HG03039 (cell line): ENCODE measurements at regions not wholly inside any gene's neighbourhood (a gene's known extent, or its start where the extent isn't known, plus 50 kb on each side); places are given as distances from the start of the nearest gene placed in this dataset.

Source experiments
- ATAC-seq: cut with Tn5 transposase; IDR thresholded peaks from one replicate; pipeline ENCODE4 v1.9.1; 2021; ENCODE audit warnings: mild to moderate bottlenecking, moderate library complexity; ENCODE audit not compliant: unreplicated experiment

- ATAC-seq, result no peak
Observed at GRCh38 chr9:29701559-29701958, 2128.3 kb upstream of the C9orf72 start.

- ATAC-seq, result no peak
Observed at GRCh38 chr9:29701971-29702370, 2128.7 kb upstream of the C9orf72 start.

GRCh38 chr9:29714860-29715259, 2141.6 kb upstream of the C9orf72 start:
- no peak for ATAC-seq

GRCh38 chr9:29717631-29718030, 2144.3 kb upstream of the C9orf72 start:
- no peak for ATAC-seq

DNA sequence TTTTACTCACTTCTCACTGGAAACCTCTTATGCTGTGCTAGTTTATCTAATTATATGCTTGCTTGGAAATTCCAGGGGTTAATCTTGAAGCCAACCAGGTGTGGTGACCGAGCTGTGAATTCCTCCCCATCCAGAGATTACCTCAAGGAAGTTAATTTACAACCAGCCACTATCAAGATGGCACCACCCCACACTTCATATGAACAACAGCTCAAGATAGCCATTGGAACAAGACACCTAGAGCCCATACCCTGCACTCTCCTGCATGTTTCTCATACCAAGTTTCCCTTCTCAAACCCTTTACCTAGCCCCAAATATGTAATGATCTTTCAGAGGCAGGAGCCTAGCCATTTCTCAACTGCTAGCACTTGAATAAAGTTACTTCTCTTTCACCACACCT, 2156.9 kb upstream of the C9orf72 start:
- ATAC-seq, result no peak

DNA sequence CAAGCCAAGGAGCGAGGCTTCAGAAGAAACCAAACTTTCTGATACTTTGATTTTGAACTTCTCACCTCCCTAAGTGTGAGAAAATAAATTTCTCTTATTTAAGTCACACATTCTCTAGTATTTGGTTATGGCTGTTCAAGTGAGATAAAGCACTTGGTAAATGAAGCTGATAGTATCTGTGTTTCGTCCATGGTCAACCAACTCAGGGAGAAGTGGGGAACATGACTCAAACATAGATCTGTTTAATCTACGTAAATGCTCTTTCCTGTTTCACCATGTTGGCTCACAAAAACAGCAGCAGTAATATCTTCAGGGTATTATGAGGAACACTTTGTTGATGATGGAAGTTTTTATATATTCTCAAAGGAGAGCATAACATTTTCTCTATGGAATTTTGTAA, 2167.2 kb upstream of the C9orf72 start:
- ATAC-seq, result no peak

DNA sequence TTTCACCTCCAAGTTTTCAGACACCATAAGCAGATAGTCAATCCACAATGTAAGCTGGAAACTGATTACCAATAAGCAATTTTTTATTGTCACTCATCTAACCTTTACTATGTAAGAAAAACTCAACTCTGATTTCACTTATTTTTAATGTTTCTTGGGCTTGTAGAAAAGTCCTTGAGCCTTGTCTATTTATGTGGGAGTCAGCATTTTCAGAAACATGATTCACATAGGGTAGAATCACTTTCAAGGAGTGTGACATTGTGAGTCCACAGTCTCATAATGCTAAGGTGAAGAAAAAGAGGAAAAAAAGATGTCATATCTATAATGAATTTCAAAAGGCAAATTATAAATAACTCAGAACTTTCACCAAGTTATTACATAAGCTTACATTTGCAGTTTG, 2167.9 kb upstream of the C9orf72 start:
- no peak for ATAC-seq

DNA sequence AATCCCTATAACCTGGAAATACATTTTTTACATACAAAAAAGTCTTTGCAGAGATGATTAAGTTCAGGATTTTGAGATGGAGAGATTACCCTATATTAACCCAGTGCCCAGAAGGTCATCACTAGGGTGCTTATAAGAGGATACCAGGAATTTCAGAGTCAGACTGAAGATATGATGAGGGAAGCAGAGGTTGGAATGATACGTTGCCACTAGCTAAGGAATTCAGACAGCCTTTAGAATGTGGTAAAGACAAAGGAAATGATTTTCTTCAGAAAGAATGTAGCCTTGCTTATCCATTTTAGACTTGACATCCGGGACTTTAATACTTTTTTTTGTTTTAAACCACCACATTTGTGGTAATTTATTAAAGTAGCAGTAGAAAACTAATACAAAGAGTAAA, 2176.8 kb upstream of the C9orf72 start:
- ATAC-seq, result no peak

DNA sequence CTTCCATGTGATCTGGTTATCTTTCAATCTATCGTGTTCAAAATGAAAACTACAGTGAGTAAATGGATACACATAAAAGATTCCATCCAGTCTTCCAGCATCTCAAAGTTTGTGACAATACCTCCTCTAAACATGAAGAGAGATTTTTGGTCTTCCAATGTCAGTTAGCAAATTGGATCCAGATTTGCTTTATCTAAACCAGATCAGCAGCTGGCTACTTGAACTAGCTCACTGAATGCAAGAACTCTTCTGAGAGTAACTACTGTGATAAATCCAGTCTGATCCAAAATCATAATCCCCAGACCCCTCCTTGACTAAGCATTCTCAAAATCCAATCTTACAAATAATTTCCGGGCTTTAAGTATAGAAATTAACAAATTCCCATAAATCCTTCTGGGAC, 2177.9 kb upstream of the C9orf72 start:
- ATAC-seq, result no peak

GRCh38 chr9:29753638-29754037, 2180.4 kb upstream of the C9orf72 start:
- no peak for ATAC-seq

DNA sequence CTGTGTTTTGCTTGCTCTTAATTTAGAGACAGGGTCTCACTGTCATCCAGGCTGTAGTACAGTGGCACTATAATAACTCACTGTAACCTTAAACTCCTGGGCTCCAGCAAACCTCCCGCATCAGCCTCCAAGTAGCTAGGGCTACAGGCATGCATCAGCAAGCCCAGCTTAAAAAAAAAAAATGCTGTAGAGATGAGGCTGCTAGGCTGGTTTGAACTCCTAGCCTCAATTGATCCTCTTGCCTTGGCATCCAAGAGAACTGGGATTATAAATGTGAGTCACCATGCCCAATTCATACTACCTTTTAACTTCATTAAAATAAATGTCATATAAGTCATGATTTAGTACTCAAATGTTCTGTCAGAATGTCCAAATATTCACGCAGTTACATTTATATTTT, 2195.7 kb upstream of the C9orf72 start:
- ATAC-seq, result no peak

GRCh38 chr9:29773676-29774075, 2200.4 kb upstream of the C9orf72 start:
- ATAC-seq, result peak; percentile 53

GRCh38 chr9:29775491-29775890, 2202.2 kb upstream of the C9orf72 start:
- ATAC-seq, result no peak

DNA sequence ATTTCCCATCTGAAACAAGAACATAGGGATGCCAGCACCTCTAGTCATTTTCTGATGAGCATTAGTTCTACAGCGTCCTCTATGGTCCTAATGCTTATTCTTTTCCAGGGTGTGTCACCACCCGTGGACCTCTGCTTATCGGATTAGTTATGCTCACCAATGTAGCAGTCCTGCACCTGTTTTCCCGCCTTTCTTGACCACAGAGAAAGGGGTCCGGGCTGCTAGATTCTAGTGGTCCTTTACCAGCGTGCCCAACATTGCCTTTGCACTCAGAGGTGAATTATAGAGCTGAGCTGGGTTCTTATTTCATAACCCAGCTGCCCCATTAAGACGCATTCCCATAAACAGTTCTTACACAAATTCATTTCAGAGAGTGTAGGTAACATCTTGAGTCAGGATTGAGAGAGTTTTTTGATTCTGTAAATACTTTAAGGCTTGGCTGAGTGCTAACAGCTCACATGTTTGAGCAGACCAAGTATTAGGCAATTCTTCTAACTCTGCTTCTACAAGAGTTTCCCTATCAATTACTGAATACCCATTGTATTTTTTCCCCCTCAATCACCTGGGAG, 2205.1 kb upstream of the C9orf72 start:
- ATAC-seq, result no peak

DNA sequence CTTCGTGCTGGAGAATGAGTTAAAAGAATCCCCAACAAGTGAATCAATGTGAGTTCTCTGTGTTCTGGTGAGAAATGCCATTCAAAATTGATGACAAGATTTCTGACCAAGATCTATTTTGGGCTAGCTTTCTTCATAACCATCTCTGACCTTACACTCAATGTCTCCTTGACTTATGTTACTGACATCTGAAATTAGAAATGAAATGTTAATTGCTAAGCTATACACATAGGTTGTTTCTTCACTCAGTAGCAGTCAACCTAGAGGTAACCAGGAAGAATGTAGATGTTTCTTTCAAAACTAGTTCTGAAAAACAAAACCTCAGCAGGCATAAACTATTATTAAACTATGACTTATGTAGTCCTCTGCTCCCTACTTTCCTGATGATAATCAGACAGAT, 2220.7 kb upstream of the C9orf72 start:
- ATAC-seq, result no peak

- ATAC-seq, result no peak
Observed at GRCh38 chr9:29796291-29796952, 2223.1 kb upstream of the C9orf72 start.

DNA sequence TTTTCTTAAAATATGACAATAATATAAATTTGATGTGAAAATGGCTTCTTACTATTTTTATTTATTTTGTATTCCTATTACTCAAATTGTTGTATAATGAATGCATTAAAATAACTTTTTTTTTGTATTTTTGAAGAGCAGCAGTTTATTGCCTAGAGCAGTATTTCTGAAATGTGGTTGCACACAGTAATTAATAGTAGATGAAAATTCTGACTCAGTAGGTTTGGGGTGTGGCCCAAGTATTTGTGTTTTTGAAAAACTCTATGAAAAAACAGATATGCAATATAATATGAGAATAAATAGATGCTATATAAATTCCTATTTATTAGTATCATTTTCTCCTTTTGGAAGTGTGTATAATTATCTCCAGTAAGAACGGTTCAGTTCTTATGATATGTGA, 2225.3 kb upstream of the C9orf72 start:
- no peak for ATAC-seq

GRCh38 chr9:29799227-29799626, 2225.9 kb upstream of the C9orf72 start:
- no peak for ATAC-seq

DNA sequence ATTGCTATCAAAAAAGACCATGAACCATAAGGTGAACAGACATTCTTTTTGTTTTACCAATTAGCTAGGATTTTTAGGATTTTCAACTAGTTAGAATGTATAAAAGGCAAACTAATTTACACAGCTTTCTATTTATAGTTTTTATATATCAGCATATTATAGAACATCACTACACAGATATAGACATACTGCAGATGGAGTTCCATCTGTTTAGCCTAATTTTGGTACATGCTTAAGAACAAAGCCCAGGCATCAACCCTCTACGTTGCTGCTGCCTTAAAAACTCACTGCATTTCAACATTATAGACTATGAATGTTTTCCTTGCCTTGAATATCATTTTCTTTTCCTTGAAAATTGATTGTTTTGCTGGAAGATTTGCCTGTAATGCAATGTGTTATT, 2227.5 kb upstream of the C9orf72 start:
- ATAC-seq, result no peak

DNA sequence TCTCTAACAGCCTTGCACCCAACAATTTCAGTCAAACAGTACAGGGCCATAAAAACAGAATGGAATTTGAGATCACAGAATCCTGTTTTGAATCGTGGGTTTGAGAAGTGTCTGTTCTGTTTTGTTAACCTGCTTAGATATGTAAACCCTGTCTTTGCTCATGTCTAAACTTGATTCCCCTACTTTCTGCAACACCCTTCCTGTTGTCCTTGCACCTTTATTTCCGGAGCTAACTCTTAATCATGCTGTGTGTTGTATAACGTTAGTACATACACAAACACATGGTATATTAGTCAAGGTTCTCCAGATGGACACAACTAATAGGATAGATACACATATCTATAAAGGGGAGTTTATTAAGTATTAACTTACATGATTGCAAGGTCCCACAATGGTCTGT, 2229.2 kb upstream of the C9orf72 start:
- no peak for ATAC-seq

DNA sequence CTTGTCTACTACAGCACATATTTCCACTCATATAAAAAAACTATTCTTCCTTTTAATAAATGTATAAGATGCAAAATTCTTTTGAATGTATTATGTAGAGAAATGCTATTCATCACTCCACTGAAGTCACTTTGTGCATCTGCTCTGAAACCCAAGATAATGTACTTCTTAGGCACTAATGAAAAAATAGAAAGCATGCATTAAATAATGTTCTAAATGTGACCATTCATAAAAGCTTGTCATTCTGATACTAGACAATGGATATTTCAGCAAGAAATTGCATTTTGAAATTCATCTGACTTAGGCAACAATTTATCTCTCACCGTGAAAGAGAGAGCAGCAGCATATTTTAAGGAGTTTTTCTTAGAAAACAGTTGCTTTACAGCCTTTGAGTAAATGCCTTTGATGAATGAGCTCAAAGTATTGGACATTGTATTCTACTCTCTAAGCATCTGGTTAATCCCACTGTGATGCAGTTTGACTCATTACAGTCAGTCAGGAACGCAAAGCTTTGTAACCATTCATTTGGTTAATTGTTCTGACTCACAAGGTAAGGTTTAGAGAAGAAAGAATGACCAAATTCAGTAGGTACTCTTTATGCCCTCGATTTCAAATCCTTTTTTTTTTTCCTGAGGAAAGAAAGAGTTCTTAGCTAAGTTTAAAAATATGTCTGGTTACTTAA, 2233.8 kb upstream of the C9orf72 start:
- ATAC-seq, result no peak

GRCh38 chr9:29816954-29817703, 2243.8 kb upstream of the C9orf72 start:
- no peak for ATAC-seq
